ENCODE measurements at regions not wholly inside any gene's neighbourhood (a gene's known extent, or its start where the extent isn't known, plus 50 kb on each side); places are given as distances from the start of the nearest gene placed in this dataset.

DNA sequence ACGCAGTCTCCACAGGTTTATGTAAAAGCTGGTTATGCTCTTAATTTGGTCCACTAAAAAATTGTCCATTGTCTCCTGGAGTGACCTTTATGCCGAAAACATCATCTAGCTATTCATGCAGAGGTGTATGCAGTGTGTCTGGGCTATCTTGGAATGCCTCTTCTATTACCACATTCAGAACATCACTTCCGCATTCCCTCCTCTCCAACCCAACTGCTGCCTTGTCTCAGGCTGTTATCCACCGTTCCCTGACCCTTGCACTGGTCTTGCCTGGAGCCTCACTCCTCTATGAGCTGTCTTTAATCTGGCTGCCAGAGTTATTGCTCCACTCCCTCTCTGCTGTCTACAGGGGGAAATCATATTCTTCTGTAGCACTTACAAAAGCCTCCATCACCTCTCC lies 214.1 kb upstream of the ANKRD55 start:
- Mint-ChIP-seq H3K27ac (ENCODE audit: low read depth, unreplicated experiment) (no peak overlapping the region), H3K36me3 (ENCODE audit: insufficient read depth, unreplicated experiment) (peaks cover 5% of the 10 kb centered on the region), H3K4me1 (ENCODE audit: insufficient read depth, unreplicated experiment) (peaks cover 6% of the 10 kb centered on the region), H3K9me3 (ENCODE audit: unreplicated experiment) (no peaks in the 10 kb centered on the region), H3K4me3 (ENCODE audit: unreplicated experiment) (no peak overlapping the region), H3K27me3 (ENCODE audit: insufficient read depth, unreplicated experiment) (no peaks in the 10 kb centered on the region)
- TF ChIP-seq, protein P1, sequence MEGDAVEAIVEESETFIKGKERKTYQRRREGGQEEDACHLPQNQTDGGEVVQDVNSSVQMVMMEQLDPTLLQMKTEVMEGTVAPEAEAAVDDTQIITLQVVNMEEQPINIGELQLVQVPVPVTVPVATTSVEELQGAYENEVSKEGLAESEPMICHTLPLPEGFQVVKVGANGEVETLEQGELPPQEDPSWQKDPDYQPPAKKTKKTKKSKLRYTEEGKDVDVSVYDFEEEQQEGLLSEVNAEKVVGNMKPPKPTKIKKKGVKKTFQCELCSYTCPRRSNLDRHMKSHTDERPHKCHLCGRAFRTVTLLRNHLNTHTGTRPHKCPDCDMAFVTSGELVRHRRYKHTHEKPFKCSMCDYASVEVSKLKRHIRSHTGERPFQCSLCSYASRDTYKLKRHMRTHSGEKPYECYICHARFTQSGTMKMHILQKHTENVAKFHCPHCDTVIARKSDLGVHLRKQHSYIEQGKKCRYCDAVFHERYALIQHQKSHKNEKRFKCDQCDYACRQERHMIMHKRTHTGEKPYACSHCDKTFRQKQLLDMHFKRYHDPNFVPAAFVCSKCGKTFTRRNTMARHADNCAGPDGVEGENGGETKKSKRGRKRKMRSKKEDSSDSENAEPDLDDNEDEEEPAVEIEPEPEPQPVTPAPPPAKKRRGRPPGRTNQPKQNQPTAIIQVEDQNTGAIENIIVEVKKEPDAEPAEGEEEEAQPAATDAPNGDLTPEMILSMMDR (IDR thresholded peaks at IDR 0.05; ENCODE audit: unreplicated experiment), result no peak
- no peak for DNase-seq (ENCODE audit: unreplicated experiment)
- POLR2A ChIA-PET, result no interaction called here
- no TSS peak for BruUV-seq (replicated peaks)
- intact Hi-C loops (cut with micrococcal nuclease), result no loop called here
- CTCF ChIA-PET, result interaction anchor here (0.6 to 0.7 kb wide), 2 partner anchors 90 to 368 kb away, joined by 3 read pairs; no protein-coding TSS in a partner anchor

DNA sequence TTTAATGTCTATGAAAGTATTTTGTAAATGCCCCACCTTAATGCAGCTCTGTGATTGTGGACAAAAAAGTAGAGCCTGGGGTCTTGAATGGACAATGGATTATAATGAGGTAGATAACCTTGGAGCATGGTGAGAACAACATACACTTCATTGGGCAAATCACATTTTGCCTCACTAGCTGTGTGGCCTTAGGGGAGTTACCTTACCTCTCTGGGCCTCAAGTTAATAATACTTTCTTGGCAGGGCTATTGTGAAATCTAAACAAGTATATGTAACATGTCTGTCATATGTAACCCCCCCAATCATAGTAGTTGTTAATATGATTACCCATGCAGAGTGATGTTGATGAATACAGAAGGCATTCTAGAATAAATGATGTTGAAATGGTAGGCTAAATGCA lies 213.6 kb upstream of the ANKRD55 start:
- Mint-ChIP-seq H3K27ac (ENCODE audit: low read depth, unreplicated experiment) (no peak overlapping the region), H3K27me3 (ENCODE audit: insufficient read depth, unreplicated experiment) (no peaks in the 10 kb centered on the region), H3K4me1 (ENCODE audit: insufficient read depth, unreplicated experiment) (peaks cover 4% of the 10 kb centered on the region), H3K36me3 (ENCODE audit: insufficient read depth, unreplicated experiment) (peaks cover 5% of the 10 kb centered on the region), H3K4me3 (ENCODE audit: unreplicated experiment) (no peak overlapping the region), H3K9me3 (ENCODE audit: unreplicated experiment) (no peaks in the 10 kb centered on the region)
- no TSS peak for BruUV-seq (replicated peaks)
- TF ChIP-seq, protein P1 (IDR thresholded peaks at IDR 0.05; ENCODE audit: unreplicated experiment), result no peak
- ChIA-PET CTCF (interaction anchor here (0.6 to 0.7 kb wide), 2 partner anchors 90 to 368 kb away, joined by 3 read pairs; no protein-coding TSS in a partner anchor), POLR2A (no interaction called here)
- intact Hi-C loops (cut with micrococcal nuclease), result no loop called here
- DNase-seq (ENCODE audit: unreplicated experiment), result no peak

DNA sequence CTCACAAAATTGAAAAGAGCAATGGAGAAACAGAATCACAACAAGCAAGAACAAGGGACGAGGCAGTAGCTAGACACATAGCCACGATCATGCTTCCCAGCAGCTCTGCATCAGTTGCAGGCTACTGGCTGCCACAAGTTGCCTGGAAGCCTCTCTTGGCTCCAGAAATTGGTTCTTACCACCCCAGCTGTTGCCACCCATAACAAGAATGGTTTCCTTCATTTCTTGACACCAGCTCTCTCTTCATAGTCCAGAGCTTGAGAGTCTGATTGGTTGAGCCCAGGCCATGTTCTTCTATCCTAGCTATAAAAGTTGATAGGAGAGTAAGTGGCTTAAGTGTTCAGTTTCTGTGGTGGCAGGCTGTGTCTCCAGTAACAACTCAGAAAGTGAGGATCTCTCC lies 210.7 kb upstream of the ANKRD55 start:
- Mint-ChIP-seq H3K4me1 (ENCODE audit: insufficient read depth, unreplicated experiment) (peaks cover 11% of the 10 kb centered on the region), H3K36me3 (ENCODE audit: insufficient read depth, unreplicated experiment) (peaks cover 5% of the 10 kb centered on the region), H3K27ac (ENCODE audit: low read depth, unreplicated experiment) (peak overlapping the region; percentile 46), H3K27me3 (ENCODE audit: insufficient read depth, unreplicated experiment) (no peaks in the 10 kb centered on the region), H3K4me3 (ENCODE audit: unreplicated experiment) (no peak overlapping the region), H3K9me3 (ENCODE audit: unreplicated experiment) (no peaks in the 10 kb centered on the region)
- TF ChIP-seq, protein P1 (IDR thresholded peaks at IDR 0.05; ENCODE audit: unreplicated experiment), result no peak
- DNase-seq (ENCODE audit: unreplicated experiment), result no peak
- intact Hi-C loops (cut with micrococcal nuclease), result no loop called here
- BruUV-seq (replicated peaks), result no TSS peak
- POLR2A ChIA-PET, result interaction anchor here (0.5 to 1.2 kb wide), 2 partner anchors 13 to 182 kb away, joined by 3 read pairs; no protein-coding TSS in a partner anchor
- CTCF ChIA-PET, result no interaction called here

DNA sequence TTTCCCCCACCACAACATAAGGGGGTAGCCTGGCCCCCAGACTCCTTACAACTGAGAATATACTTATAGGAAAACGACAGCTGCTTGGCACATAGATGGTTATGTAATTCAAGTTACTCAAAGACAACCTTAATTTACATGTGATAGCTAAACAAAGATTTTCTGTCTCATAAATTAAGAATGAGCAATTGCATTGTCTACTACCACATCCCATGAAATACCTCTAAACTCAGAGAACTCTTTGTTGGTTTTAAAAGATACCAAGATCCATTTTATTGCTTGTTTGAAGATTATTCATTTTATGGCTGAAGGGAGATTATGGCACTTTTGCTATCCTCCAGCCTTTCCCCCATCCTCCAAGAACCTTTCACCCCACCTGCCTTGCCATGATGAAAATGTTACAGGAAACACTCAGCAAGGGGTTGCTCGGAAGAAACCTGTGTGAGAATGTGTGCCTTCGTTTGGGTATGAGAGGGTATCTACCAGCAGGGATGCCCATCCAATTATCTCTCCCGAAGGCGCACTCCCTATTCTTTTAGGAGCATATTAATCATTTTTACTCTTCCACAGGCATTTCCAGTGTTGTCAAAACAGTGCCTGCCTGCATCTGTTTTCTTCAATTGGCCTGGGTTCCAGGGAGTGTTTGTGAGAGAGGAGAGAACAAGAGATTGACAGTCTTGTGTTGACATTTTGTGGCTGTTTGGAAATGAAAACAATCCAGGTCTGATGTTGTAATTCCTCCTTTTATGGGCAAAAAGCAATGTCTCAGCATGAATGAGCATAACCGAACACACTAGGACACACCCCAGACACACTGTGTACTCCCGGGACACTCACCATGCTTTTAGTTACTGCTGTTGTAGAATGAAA lies 208.0 kb upstream of the ANKRD55 start:
- intact Hi-C loops (cut with micrococcal nuclease), result loop anchor here (1.0 kb wide), 1 partner anchor 90 kb away; no protein-coding TSS in a partner anchor
- no peaks in the 10 kb centered on the region for H3K27me3 Mint-ChIP-seq (ENCODE audit: insufficient read depth, unreplicated experiment)
- no peaks in the 10 kb centered on the region for H3K36me3 Mint-ChIP-seq (ENCODE audit: insufficient read depth, unreplicated experiment)
- peak; percentile 95 for DNase-seq (ENCODE audit: unreplicated experiment)
- H3K27ac Mint-ChIP-seq (ENCODE audit: low read depth, unreplicated experiment), result peak overlapping the region; percentile 99
- no TSS peak for BruUV-seq (replicated peaks)
- H3K4me1 Mint-ChIP-seq (ENCODE audit: insufficient read depth, unreplicated experiment), result peaks cover 11% of the 10 kb centered on the region
- TF ChIP-seq, protein P1 (IDR thresholded peaks at IDR 0.05; ENCODE audit: unreplicated experiment), result no peak
- POLR2A ChIA-PET, result interaction anchor here (1.0 to 1.3 kb wide), 2 partner anchors 21 to 93 kb away, joined by 3 to 4 read pairs; no protein-coding TSS in a partner anchor
- CTCF ChIA-PET, result interaction anchor here (0.5 to 0.8 kb wide), 2 partner anchors 177 to 470 kb away, joined by 3 to 4 read pairs; no protein-coding TSS in a partner anchor
- peak overlapping the region; percentile 63 for H3K4me3 Mint-ChIP-seq (ENCODE audit: unreplicated experiment)
- no peaks in the 10 kb centered on the region for H3K9me3 Mint-ChIP-seq (ENCODE audit: unreplicated experiment)

Measured in MCF 10A (cell line).